Neural cell (in vitro differentiated cells): ENCODE measurements at regions not wholly inside any gene's neighbourhood (a gene's known extent, or its start where the extent isn't known, plus 50 kb on each side); places are given as distances from the start of the nearest gene placed in this dataset.
A peak's percentile ranks its signal among the peaks of the same experiment; 100 is the strongest.

Source experiments
- H2AFZ ChIP-seq: fragments of 200-600, 300-800 bp; sonication (generic), shearing (Covaris generic); 2 replicates; pipeline ENCODE4 v1.6.0; 2014; ENCODE audit warnings: low read depth, mild to moderate bottlenecking, antibody characterized with exemption, low read length, moderate library complexity
- H3F3A ChIP-seq: fragments of 200-600 bp; shearing (Covaris generic); 2 replicates; pipeline ENCODE4 v1.6.1; 2016; ENCODE audit warnings: mild to moderate bottlenecking, moderate library complexity, mixed read lengths, antibody characterized with exemption, low read length; ENCODE audit not compliant: insufficient read depth, poor library complexity, severe bottlenecking
- H3K27ac ChIP-seq: fragments of 200-600, 300-800 bp; sonication (generic), shearing (Covaris generic); 2 replicates; pipeline ENCODE4 v1.5.1; 2014; ENCODE audit warnings: mild to moderate bottlenecking, low read length, moderate library complexity
- H3K27me3 ChIP-seq: fragments of 300-800, 200-600 bp; sonication (generic), shearing (Covaris generic); 2 replicates; pipeline ENCODE4 v1.6.0; 2014; ENCODE audit warnings: mild to moderate bottlenecking, low read depth, low read length, moderate library complexity; ENCODE audit not compliant: insufficient read depth
- H3K36me3 ChIP-seq: fragments of 300-800, 200-600 bp; sonication (generic), shearing (Covaris generic); 2 replicates; pipeline ENCODE4 v1.5.1; 2014; ENCODE audit warnings: mild to moderate bottlenecking, antibody characterized with exemption, low read length, moderate library complexity; ENCODE audit not compliant: insufficient read depth
- H3K4me2 ChIP-seq: fragments of 300-800, 200-600 bp; sonication (generic), shearing (Covaris generic); 2 replicates; pipeline ENCODE4 v1.6.0; 2014; ENCODE audit warnings: mild to moderate bottlenecking, low read length
- H3K4me3 ChIP-seq: fragments of 300-800, 200-600 bp; sonication (generic), shearing (Covaris generic); 2 replicates; pipeline ENCODE4 v1.5.1; 2014; ENCODE audit warnings: mild to moderate bottlenecking, low read length, moderate library complexity
- H3K79me2 ChIP-seq: fragments of 200-600 bp; shearing (Covaris generic); replicated peaks from 2 replicates; pipeline ENCODE4 v1.6.0; 2014; ENCODE audit warnings: mild to moderate bottlenecking, low read length, moderate library complexity; ENCODE audit not compliant: insufficient read depth
- H3K9ac ChIP-seq: fragments of 300-800, 200-600 bp; sonication (generic), shearing (Covaris generic); 2 replicates; pipeline ENCODE4 v1.6.1; 2016; ENCODE audit warnings: mild to moderate bottlenecking, low read length, mixed read lengths
- H3K9me2 ChIP-seq: fragments of 200-600 bp; shearing (Covaris generic); 2 replicates; pipeline ENCODE4 v1.6.1; 2016; ENCODE audit warnings: mild to moderate bottlenecking, low read length, mixed read lengths; ENCODE audit not compliant: insufficient read depth
- H3K9me3 ChIP-seq: fragments of 200-600, 300-800 bp; sonication (generic), shearing (Covaris generic); 2 replicates; pipeline ENCODE4 v1.6.1; 2016; ENCODE audit warnings: mild to moderate bottlenecking, mixed run types, low read length, moderate library complexity, mixed read lengths
- H4K20me1 ChIP-seq: fragments of 200-600 bp; shearing (Covaris generic); 2 replicates; pipeline ENCODE4 v1.6.1; 2016; ENCODE audit warnings: mild to moderate bottlenecking, mixed run types; ENCODE audit not compliant: insufficient read depth
- EP300 ChIP-seq: fragments of 450-650 bp; conservative IDR thresholded peaks from 2 replicates; pipeline ENCODE4 v1.6.1; 2014; ENCODE audit warnings: antibody characterized with exemption, mild to moderate bottlenecking, moderate library complexity; ENCODE audit not compliant: poor library complexity, severe bottlenecking
- EZH2 ChIP-seq: fragments of 200-600, 300-800 bp; shearing (Covaris generic), sonication (generic); IDR thresholded peaks from 2 replicates; pipeline ENCODE4 v1.6.1; 2014; ENCODE audit warnings: antibody characterized with exemption, low read length, borderline replicate concordance, mild to moderate bottlenecking; ENCODE audit not compliant: insufficient read depth, poor library complexity, severe bottlenecking
- MXI1 ChIP-seq: fragments of 450-650 bp; conservative IDR thresholded peaks from 2 replicates; pipeline ENCODE4 v1.6.1; 2014; ENCODE audit warnings: antibody characterized with exemption, mild to moderate bottlenecking; ENCODE audit not compliant: poor library complexity, severe bottlenecking
- POLR2AphosphoS5 ChIP-seq: IDR thresholded peaks from 2 replicates; pipeline ENCODE4 v1.6.1; 2012
- RAD21 ChIP-seq: fragments of 450-650 bp; conservative IDR thresholded peaks from 2 replicates; pipeline ENCODE4 v1.6.1; 2014; ENCODE audit warnings: antibody characterized with exemption, mild to moderate bottlenecking, moderate library complexity
- SMC3 ChIP-seq: fragments of 450-650 bp; conservative IDR thresholded peaks from 2 replicates; pipeline ENCODE4 v1.6.1; 2014; ENCODE audit warnings: antibody characterized with exemption, mild to moderate bottlenecking, moderate library complexity; ENCODE audit not compliant: poor library complexity
- TAF1 ChIP-seq: IDR thresholded peaks from 2 replicates; pipeline ENCODE4 v1.6.1; 2012; ENCODE audit warnings: low read depth
- TF ChIP-seq, protein P1 (sequence below): IDR thresholded peaks from 2 replicates; pipeline ENCODE4 v1.6.1; 2012; ENCODE audit warnings: borderline replicate concordance
- TF ChIP-seq, protein P2 (sequence below): fragments of 450-650 bp; IDR thresholded peaks from 2 replicates; pipeline ENCODE4 v1.5.1; 2014; ENCODE audit warnings: antibody characterized with exemption, mild to moderate bottlenecking, moderate library complexity; ENCODE audit not compliant: poor library complexity, severe bottlenecking

DNA sequence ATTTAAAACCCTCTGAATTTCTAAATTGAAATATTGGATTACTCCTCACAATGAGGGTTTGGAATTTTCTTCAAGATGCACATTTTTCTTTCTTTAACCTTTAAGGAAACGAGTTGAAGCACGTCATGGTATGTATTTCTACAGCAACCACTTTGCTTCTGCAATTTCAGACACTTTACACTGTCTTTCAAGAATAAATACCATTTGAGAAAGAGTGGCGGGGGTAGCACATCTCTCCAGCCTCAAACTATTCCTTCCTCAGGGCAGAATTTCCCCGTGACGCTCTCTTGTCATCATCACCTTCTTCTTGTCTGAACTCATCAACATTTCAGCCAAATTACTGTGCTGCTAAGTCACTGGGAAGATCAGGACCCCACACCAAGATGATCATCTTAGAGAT is 1073.4 kb downstream of the EFNB2 start:
- no peaks in the 10 kb centered on the region for H4K20me1 ChIP-seq
- no peaks in the 10 kb centered on the region for H3K36me3 ChIP-seq
- H3K9ac ChIP-seq = no peak overlapping the region
- H3K27me3 ChIP-seq = no peaks in the 10 kb centered on the region
- peak overlapping the region; percentile 39 for H3K4me2 ChIP-seq
- H2AFZ ChIP-seq = no peak overlapping the region
- H3K4me3 ChIP-seq = peak overlapping the region; percentile 23
- H3K79me2 ChIP-seq = no peaks in the 10 kb centered on the region
- H3K27ac ChIP-seq = peak overlapping the region; percentile 46
- TF ChIP-seq RAD21 (peak; percentile 35), MXI1 (no peak), EP300 (peak; percentile 69), POLR2AphosphoS5 (peak; percentile 57)
- TF ChIP-seq, protein P1, sequence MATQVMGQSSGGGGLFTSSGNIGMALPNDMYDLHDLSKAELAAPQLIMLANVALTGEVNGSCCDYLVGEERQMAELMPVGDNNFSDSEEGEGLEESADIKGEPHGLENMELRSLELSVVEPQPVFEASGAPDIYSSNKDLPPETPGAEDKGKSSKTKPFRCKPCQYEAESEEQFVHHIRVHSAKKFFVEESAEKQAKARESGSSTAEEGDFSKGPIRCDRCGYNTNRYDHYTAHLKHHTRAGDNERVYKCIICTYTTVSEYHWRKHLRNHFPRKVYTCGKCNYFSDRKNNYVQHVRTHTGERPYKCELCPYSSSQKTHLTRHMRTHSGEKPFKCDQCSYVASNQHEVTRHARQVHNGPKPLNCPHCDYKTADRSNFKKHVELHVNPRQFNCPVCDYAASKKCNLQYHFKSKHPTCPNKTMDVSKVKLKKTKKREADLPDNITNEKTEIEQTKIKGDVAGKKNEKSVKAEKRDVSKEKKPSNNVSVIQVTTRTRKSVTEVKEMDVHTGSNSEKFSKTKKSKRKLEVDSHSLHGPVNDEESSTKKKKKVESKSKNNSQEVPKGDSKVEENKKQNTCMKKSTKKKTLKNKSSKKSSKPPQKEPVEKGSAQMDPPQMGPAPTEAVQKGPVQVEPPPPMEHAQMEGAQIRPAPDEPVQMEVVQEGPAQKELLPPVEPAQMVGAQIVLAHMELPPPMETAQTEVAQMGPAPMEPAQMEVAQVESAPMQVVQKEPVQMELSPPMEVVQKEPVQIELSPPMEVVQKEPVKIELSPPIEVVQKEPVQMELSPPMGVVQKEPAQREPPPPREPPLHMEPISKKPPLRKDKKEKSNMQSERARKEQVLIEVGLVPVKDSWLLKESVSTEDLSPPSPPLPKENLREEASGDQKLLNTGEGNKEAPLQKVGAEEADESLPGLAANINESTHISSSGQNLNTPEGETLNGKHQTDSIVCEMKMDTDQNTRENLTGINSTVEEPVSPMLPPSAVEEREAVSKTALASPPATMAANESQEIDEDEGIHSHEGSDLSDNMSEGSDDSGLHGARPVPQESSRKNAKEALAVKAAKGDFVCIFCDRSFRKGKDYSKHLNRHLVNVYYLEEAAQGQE = peak; percentile 67
- TF ChIP-seq, protein P2, sequence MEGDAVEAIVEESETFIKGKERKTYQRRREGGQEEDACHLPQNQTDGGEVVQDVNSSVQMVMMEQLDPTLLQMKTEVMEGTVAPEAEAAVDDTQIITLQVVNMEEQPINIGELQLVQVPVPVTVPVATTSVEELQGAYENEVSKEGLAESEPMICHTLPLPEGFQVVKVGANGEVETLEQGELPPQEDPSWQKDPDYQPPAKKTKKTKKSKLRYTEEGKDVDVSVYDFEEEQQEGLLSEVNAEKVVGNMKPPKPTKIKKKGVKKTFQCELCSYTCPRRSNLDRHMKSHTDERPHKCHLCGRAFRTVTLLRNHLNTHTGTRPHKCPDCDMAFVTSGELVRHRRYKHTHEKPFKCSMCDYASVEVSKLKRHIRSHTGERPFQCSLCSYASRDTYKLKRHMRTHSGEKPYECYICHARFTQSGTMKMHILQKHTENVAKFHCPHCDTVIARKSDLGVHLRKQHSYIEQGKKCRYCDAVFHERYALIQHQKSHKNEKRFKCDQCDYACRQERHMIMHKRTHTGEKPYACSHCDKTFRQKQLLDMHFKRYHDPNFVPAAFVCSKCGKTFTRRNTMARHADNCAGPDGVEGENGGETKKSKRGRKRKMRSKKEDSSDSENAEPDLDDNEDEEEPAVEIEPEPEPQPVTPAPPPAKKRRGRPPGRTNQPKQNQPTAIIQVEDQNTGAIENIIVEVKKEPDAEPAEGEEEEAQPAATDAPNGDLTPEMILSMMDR = no peak
- H3K9me3 ChIP-seq = no peaks in the 10 kb centered on the region
- H3F3A ChIP-seq = no peaks in the 10 kb centered on the region
- H3K9me2 ChIP-seq = no peaks in the 10 kb centered on the region

DNA sequence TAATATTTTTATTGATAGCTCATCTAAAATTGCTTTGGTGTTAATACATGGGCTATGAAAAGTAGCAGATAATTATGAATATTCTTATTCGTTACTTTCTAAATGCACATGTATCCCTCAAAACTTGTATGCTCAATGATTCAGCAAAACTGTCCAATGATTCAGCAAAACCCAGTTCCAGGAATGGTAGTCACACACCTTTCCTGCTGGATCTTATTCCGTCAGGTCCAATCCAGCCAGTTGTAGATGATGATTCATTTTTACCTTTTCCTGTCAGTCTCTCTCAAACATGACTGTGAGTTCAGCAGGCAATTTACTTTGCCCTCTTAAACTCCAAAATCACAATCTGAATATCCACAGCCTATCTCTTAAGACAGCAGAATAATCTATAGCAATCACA is 1082.6 kb downstream of the EFNB2 start:
- H2AFZ ChIP-seq = no peak overlapping the region
- H3K79me2 ChIP-seq = no peaks in the 10 kb centered on the region
- no peaks in the 10 kb centered on the region for H3K36me3 ChIP-seq
- H3K4me2 ChIP-seq = no peak overlapping the region
- no peak overlapping the region for H3K27ac ChIP-seq
- no peaks in the 10 kb centered on the region for H3K9me2 ChIP-seq
- no peak overlapping the region for H3K9ac ChIP-seq
- TF ChIP-seq EZH2 (no peak), POLR2AphosphoS5 (no peak), EP300 (no peak), RAD21 (no peak), SMC3 (no peak), TAF1 (no peak), MXI1 (no peak)
- TF ChIP-seq, protein P2 = no peak
- TF ChIP-seq, protein P1 = no peak
- H3K27me3 ChIP-seq = no peaks in the 10 kb centered on the region
- no peaks in the 10 kb centered on the region for H3F3A ChIP-seq
- H4K20me1 ChIP-seq = no peaks in the 10 kb centered on the region
- H3K9me3 ChIP-seq = no peaks in the 10 kb centered on the region
- H3K4me3 ChIP-seq = no peak overlapping the region
